GM12878 (cell line): ENCODE measurements at regions not wholly inside any gene's neighbourhood (a gene's known extent, or its start where the extent isn't known, plus 50 kb on each side); places are given as distances from the start of the nearest gene placed in this dataset.

Experiments
- ATF2 ChIP-seq: IDR thresholded peaks from 2 replicates; pipeline ENCODE4 v1.6.1; 2012; ENCODE audit warnings: low read length, inconsistent platforms
- BHLHE40 ChIP-seq, 2 experiments: fragments of 450-650 bp in 1 of 2; IDR thresholded peaks; 2 replicates each; pipeline ENCODE4 v1.6.1; 2011 to 2017; ENCODE audit warnings: low read depth in 2 of 2, borderline replicate concordance in 1 of 2, improper control_type of control experiment in 1 of 2, low read length in 1 of 2, mild to moderate bottlenecking in 1 of 2
- E2F8 ChIP-seq: fragments of 450-650 bp; IDR thresholded peaks from 2 replicates; pipeline ENCODE4 v1.6.1; 2018; ENCODE audit warnings: mild to moderate bottlenecking, low read depth, moderate library complexity; ENCODE audit not compliant: partially characterized antibody
- EGR1 ChIP-seq, 2 experiments: IDR thresholded peaks; 1 replicate in 1 of 2; 2 replicates in 1 of 2; pipeline ENCODE4 v1.6.1; 2011 to 2012; ENCODE audit warnings: low read depth in 2 of 2, low read length in 2 of 2, borderline replicate concordance in 1 of 2, mild to moderate bottlenecking in 1 of 2, moderate library complexity in 1 of 2
- NFIC ChIP-seq: IDR thresholded peaks from 2 replicates; pipeline ENCODE4 v1.6.1; 2012; ENCODE audit warnings: low read depth, mild to moderate bottlenecking, inconsistent platforms, low read length, moderate library complexity
- RELB ChIP-seq: fragments of 450-650 bp; IDR thresholded peaks from 2 replicates; pipeline ENCODE4 v1.6.1; 2017; ENCODE audit warnings: low read depth, mild to moderate bottlenecking, moderate library complexity
- ZNF592 ChIP-seq: fragments of 450-650 bp; IDR thresholded peaks from 2 replicates; pipeline ENCODE4 v1.6.1; 2017; ENCODE audit warnings: mild to moderate bottlenecking, moderate library complexity
- ZSCAN29 ChIP-seq: fragments of 450-650 bp; IDR thresholded peaks from 2 replicates; pipeline ENCODE4 v1.6.1; 2017; ENCODE audit warnings: mild to moderate bottlenecking, moderate library complexity

GRCh38 chr12:19833775-19834501, 394.6 kb downstream of the AEBP2 start (continued):
- no peak for TF ChIP-seq ZNF592
- TF ChIP-seq NFIC = peak; percentile 38; the same call in 1 of the 2 replicates
- 0 out of 3 replicates have a peak, but pooled peaks of 1 of the 2 experiments have one; percentile 11 for TF ChIP-seq EGR1 (IDR thresholded peaks at IDR 0.05; ENCODE audit: borderline replicate concordance in 1 of 2, low read depth in 2 of 2, low read length in 2 of 2)
- peak; percentile 43; the same call in 1 of the 2 replicates for TF ChIP-seq RELB
- no peak for TF ChIP-seq ZSCAN29
- 0 out of 2 replicates have a peak, but pooled peaks have one; percentile 25 for TF ChIP-seq ATF2
- TF ChIP-seq BHLHE40 (IDR thresholded peaks at IDR 0.05; ENCODE audit: borderline replicate concordance in 1 of 2, low read depth in 2 of 2, low read length in 1 of 2) = no peak
- no peak for TF ChIP-seq E2F8
